Body of pancreas (tissue), 4 donors: ENCODE measurements at regions not wholly inside any gene's neighbourhood (a gene's known extent, or its start where the extent isn't known, plus 50 kb on each side); places are given as distances from the start of the nearest gene placed in this dataset.
A peak's percentile ranks its signal among the peaks of the same experiment; 100 is the strongest.

Source experiments
- ATAC-seq: fragments of 150-250 bp; one replicate; pipeline ENCODE4 v1.9.1; 2016
- DNase-seq, 4 donors: peaks; one replicate each; pipeline ENCODE4 v3.0.0-alpha.2; 2019
- H3K27ac ChIP-seq, 4 donors: fragments of 200-600 bp; sonication (generic); 1 replicate in 3 of 4; 2 replicates in 1 of 4; pipeline versions ENCODE4 v1.5.1 to v1.6.1; 2016 to 2019; ENCODE audit warnings: mild to moderate bottlenecking in 1 of 4, mixed read lengths in 1 of 4, moderate library complexity in 1 of 4
- H3K27me3 ChIP-seq, 2 donors: fragments of 200-600 bp; sonication (generic); one replicate each; pipeline ENCODE4 v1.6.0; 2016; ENCODE audit warnings: mild to moderate bottlenecking in 1 of 2
- H3K36me3 ChIP-seq, 2 donors: fragments of 200-600 bp; sonication (generic); replicated peaks in 1 of 2; 2 replicates each; pipeline ENCODE4 v1.5.1; 2016; ENCODE audit warnings: low read depth in 2 of 2; ENCODE audit not compliant: insufficient read depth in 1 of 2
- H3K4me1 ChIP-seq: fragments of 200-600 bp; sonication (generic); one replicate; pipeline ENCODE4 v1.6.0; 2016
- H3K4me3 ChIP-seq, 2 donors: fragments of 200-600 bp; sonication (generic); 1 replicate in 1 of 2; 2 replicates in 1 of 2; pipeline ENCODE4 v1.5.1; 2016 to 2019
- H3K9me3 ChIP-seq, 3 donors: fragments of 200-600 bp; sonication (generic); 1 replicate in 2 of 3; 2 replicates in 1 of 3; pipeline ENCODE4 v1.5.1; 2016
- POLR2A ChIP-seq, 3 donors: fragments of 450-650 bp; IDR thresholded peaks; one replicate each; pipeline ENCODE4 v1.6.1; 2016; ENCODE audit warnings: antibody characterized with exemption in 3 of 3, mild to moderate bottlenecking in 2 of 3
- WGBS, 2 donors: methylation state at CpG; one replicate each; pipeline ENCODE4 v1.1.5; 2017; 5-methylcytosine and 5-hydroxymethylcytosine counted together
- intact Hi-C: fragments of 100-400 bp; cut with DNase I; formaldehyde crosslinking; loops from one replicate; pipeline ENCODE4 v1.15.1; 2023
- TF ChIP-seq, protein P1 (sequence below), 7 experiments: fragments of 450-650 bp in 4 of 7; fragments of 200-600 bp in 3 of 7; sonication (generic) in 3 of 7; IDR thresholded peaks; one replicate each; pipeline ENCODE4 v1.5.1; 2016 to 2019; ENCODE audit warnings: antibody characterized with exemption in 7 of 7

GRCh38 chr17:14797801-14798200 is 467.3 kb downstream of the PMP22 start:
- DNase-seq (no peak), ATAC-seq (no peak)
- Histone ChIP-seq H3K27ac (no peak overlapping the region), H3K36me3 (no peaks in the 10 kb centered on the region), H3K4me3 (no peak overlapping the region), H3K9me3 (no peaks in the 10 kb centered on the region), H3K27me3 (no peaks in the 10 kb centered on the region), H3K4me1 (no peaks in the 10 kb centered on the region)
- TF ChIP-seq, protein P1, sequence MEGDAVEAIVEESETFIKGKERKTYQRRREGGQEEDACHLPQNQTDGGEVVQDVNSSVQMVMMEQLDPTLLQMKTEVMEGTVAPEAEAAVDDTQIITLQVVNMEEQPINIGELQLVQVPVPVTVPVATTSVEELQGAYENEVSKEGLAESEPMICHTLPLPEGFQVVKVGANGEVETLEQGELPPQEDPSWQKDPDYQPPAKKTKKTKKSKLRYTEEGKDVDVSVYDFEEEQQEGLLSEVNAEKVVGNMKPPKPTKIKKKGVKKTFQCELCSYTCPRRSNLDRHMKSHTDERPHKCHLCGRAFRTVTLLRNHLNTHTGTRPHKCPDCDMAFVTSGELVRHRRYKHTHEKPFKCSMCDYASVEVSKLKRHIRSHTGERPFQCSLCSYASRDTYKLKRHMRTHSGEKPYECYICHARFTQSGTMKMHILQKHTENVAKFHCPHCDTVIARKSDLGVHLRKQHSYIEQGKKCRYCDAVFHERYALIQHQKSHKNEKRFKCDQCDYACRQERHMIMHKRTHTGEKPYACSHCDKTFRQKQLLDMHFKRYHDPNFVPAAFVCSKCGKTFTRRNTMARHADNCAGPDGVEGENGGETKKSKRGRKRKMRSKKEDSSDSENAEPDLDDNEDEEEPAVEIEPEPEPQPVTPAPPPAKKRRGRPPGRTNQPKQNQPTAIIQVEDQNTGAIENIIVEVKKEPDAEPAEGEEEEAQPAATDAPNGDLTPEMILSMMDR (IDR thresholded peaks at IDR 0.05): no peak
- no peak for TF ChIP-seq POLR2A (IDR thresholded peaks at IDR 0.05)
- 69 to 70% methylated on average over 6 of the region's 6 CpGs for WGBS, 2 donors
- intact Hi-C loops: no loop called here

- DNase-seq (no peak), ATAC-seq (no peak)
- no peaks in the 10 kb centered on the region for H3K4me1 ChIP-seq
- H3K4me3 ChIP-seq: no peak overlapping the region
- no peak overlapping the region for H3K27ac ChIP-seq
- intact Hi-C loops: no loop called here
- WGBS, 2 donors: 42 to 49% methylated on average over 4 of the region's 4 CpGs
- no peaks in the 10 kb centered on the region for H3K27me3 ChIP-seq
- no peaks in the 10 kb centered on the region for H3K36me3 ChIP-seq
- TF ChIP-seq POLR2A (IDR thresholded peaks at IDR 0.05): no peak
- TF ChIP-seq, protein P1 (IDR thresholded peaks at IDR 0.05): no peak
- no peaks in the 10 kb centered on the region for H3K9me3 ChIP-seq
These were observed 468.1 kb downstream of the PMP22 start for GRCh38 chr17:14797021-14797420.

- Histone ChIP-seq H3K27me3 (no peaks in the 10 kb centered on the region), H3K4me3 (no peak overlapping the region), H3K9me3 (no peaks in the 10 kb centered on the region), H3K4me1 (no peaks in the 10 kb centered on the region), H3K36me3 (no peaks in the 10 kb centered on the region), H3K27ac (no peak overlapping the region)
- WGBS, 2 donors: 58 to 78% methylated on average over 1 of the region's 1 CpG
- no peak for ATAC-seq
- intact Hi-C loops: no loop called here
- no peak for DNase-seq
- no peak for TF ChIP-seq POLR2A (IDR thresholded peaks at IDR 0.05)
- TF ChIP-seq, protein P1 (IDR thresholded peaks at IDR 0.05): no peak
These were observed 470.2 kb downstream of the PMP22 start for GRCh38 chr17:14794961-14795360.

DNA sequence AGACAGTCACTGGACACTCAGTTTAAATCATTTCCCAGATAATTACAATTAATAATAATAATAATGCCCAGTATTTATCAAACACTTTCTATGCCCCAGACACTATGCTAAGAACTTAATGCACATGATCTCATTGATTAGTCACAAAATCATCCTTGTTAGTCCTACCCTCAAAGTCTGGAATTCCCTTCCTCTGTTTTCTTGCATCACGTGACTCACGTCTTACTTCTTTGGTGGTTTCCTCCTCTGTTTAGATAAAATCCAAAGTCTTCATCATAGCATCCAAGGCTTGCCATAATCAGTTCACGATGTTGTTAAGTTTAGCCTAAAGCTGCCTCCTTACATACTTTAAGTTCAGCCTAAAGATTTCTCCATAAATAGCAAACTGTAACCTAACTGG is 471.9 kb downstream of the PMP22 start:
- no peak overlapping the region for H3K27ac ChIP-seq
- intact Hi-C loops: no loop called here
- H3K4me3 ChIP-seq: no peak overlapping the region
- ATAC-seq (no peak), DNase-seq (no peak)
- no peaks in the 10 kb centered on the region for H3K9me3 ChIP-seq
- 70 to 89% methylated on average over 3 of the region's 3 CpGs for WGBS, 2 donors
- H3K27me3 ChIP-seq: no peaks in the 10 kb centered on the region
- H3K4me1 ChIP-seq: no peaks in the 10 kb centered on the region
- H3K36me3 ChIP-seq: no peaks in the 10 kb centered on the region
- TF ChIP-seq POLR2A (IDR thresholded peaks at IDR 0.05): no peak
- TF ChIP-seq, protein P1 (IDR thresholded peaks at IDR 0.05): no peak

DNA sequence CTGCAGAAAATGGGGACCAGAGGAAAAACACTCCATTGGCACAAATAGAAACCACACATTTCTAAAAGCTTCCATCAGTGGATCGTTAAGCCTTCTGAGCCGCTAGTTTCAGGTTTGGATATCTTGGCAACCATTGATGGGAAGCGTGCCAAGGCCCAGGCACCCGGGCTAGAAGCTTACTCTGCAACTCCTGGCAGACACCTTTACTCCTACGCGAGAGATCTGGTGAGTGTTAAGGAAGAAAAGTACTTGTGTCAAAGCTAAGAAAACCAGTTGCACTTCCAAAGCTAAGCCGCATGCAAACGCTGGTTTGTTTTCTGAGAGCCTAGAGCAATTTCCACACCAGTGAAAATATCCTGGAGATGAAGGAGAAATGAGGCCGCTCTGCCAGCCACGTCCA is 472.4 kb downstream of the PMP22 start:
- no peak overlapping the region for H3K4me3 ChIP-seq
- TF ChIP-seq POLR2A (IDR thresholded peaks at IDR 0.05): no peak
- TF ChIP-seq, protein P1 (IDR thresholded peaks at IDR 0.05): no peak
- H3K4me1 ChIP-seq: no peaks in the 10 kb centered on the region
- H3K36me3 ChIP-seq: no peaks in the 10 kb centered on the region
- intact Hi-C loops: no loop called here
- H3K27ac ChIP-seq: no peak overlapping the region
- no peaks in the 10 kb centered on the region for H3K9me3 ChIP-seq
- ATAC-seq (no peak), DNase-seq (peak; percentile 59 to 79 (median 70))
- no peaks in the 10 kb centered on the region for H3K27me3 ChIP-seq
- WGBS, 2 donors: 25 to 45% methylated on average over 10 of the region's 10 CpGs
